ENCODE measurements at regions not wholly inside any gene's neighbourhood (a gene's known extent, or its start where the extent isn't known, plus 50 kb on each side); places are given as distances from the start of the nearest gene placed in this dataset.
A peak's percentile ranks its signal among the peaks of the same experiment; 100 is the strongest.

- H3K36me3 ChIP-seq (ENCODE audit: control insufficient read depth in 2 of 3, insufficient read depth in 3 of 3, low read length in 3 of 3): no peaks in the 10 kb centered on the region
- H3K27ac ChIP-seq (ENCODE audit: low read depth in 2 of 2, low read length in 2 of 2): no peak overlapping the region
- H3K9me3 ChIP-seq (ENCODE audit: control insufficient read depth in 2 of 3, insufficient read depth in 1 of 3, low read length in 3 of 3): no peaks in the 10 kb centered on the region
- no peak for TF ChIP-seq CTCF (IDR thresholded peaks at IDR 0.05; ENCODE audit: borderline replicate concordance, extremely low read depth, insufficient read depth)
- no peak for FAIRE-seq
- H3K9ac ChIP-seq (ENCODE audit: low read length in 3 of 3): no peak overlapping the region
- no peak overlapping the region for H3K4me3 ChIP-seq (ENCODE audit: low read length in 3 of 3)
- H3K27me3 ChIP-seq (ENCODE audit: control insufficient read depth, insufficient read depth, low read length): no peaks in the 10 kb centered on the region
- intact Hi-C loops (cut with DNase I): no loop called here
- H3K4me1 ChIP-seq (ENCODE audit: control insufficient read depth in 2 of 3, insufficient read depth in 2 of 3, low read depth in 1 of 3, low read length in 3 of 3): peaks cover 0 to under 1% (median 0%) of the 10 kb centered on the region in 3 donors
- DNase-seq: no peak
These were observed 54.4 kb downstream of the NAV1 start for GRCh38 chr1:201593200-201593921.

- Histone ChIP-seq H3K4me3 (ENCODE audit: low read length in 3 of 3) (no peak overlapping the region), H3K9ac (ENCODE audit: low read length in 3 of 3) (no peak overlapping the region), H3K9me3 (ENCODE audit: control insufficient read depth in 2 of 3, insufficient read depth in 1 of 3, low read length in 3 of 3) (no peaks in the 10 kb centered on the region), H3K27me3 (ENCODE audit: control insufficient read depth, insufficient read depth, low read length) (no peaks in the 10 kb centered on the region), H3K4me1 (ENCODE audit: control insufficient read depth in 2 of 3, insufficient read depth in 2 of 3, low read depth in 1 of 3, low read length in 3 of 3) (peaks cover 0 to 2% (median 0%) of the 10 kb centered on the region in 3 donors), H3K36me3 (ENCODE audit: control insufficient read depth in 2 of 3, insufficient read depth in 3 of 3, low read length in 3 of 3) (no peaks in the 10 kb centered on the region), H3K27ac (ENCODE audit: low read depth in 2 of 2, low read length in 2 of 2) (no peak overlapping the region)
- no peak for FAIRE-seq
- intact Hi-C loops (cut with DNase I): no loop called here
- DNase-seq: peak in 4 of 5 donors; percentile 65 to 81 (median 79)
- no peak for TF ChIP-seq CTCF (IDR thresholded peaks at IDR 0.05; ENCODE audit: borderline replicate concordance, extremely low read depth, insufficient read depth)
These were observed 55.8 kb downstream of the NAV1 start for GRCh38 chr1:201594575-201595245.

GRCh38 chr1:201595381-201595780 lies 56.5 kb downstream of the NAV1 start:
- H3K27me3 ChIP-seq (ENCODE audit: control insufficient read depth, insufficient read depth, low read length): no peaks in the 10 kb centered on the region
- H3K27ac ChIP-seq (ENCODE audit: low read depth in 2 of 2, low read length in 2 of 2): no peak overlapping the region
- TF ChIP-seq CTCF (IDR thresholded peaks at IDR 0.05; ENCODE audit: borderline replicate concordance, extremely low read depth, insufficient read depth): no peak
- H3K9ac ChIP-seq (ENCODE audit: low read length in 3 of 3): no peak overlapping the region
- intact Hi-C loops (cut with DNase I): no loop called here
- no peak for DNase-seq
- H3K4me3 ChIP-seq (ENCODE audit: low read length in 3 of 3): no peak overlapping the region
- no peaks in the 10 kb centered on the region for H3K36me3 ChIP-seq (ENCODE audit: control insufficient read depth in 2 of 3, insufficient read depth in 3 of 3, low read length in 3 of 3)
- peaks cover 0 to 2% (median 0%) of the 10 kb centered on the region in 3 donors for H3K4me1 ChIP-seq (ENCODE audit: control insufficient read depth in 2 of 3, insufficient read depth in 2 of 3, low read depth in 1 of 3, low read length in 3 of 3)
- no peaks in the 10 kb centered on the region for H3K9me3 ChIP-seq (ENCODE audit: control insufficient read depth in 2 of 3, insufficient read depth in 1 of 3, low read length in 3 of 3)
- no peak for FAIRE-seq
